Mesendoderm (in vitro differentiated cells): ENCODE measurements at regions not wholly inside any gene's neighbourhood (a gene's known extent, or its start where the extent isn't known, plus 50 kb on each side); places are given as distances from the start of the nearest gene placed in this dataset.
A peak's percentile ranks its signal among the peaks of the same experiment; 100 is the strongest.

Source experiments
- DNase-seq: peaks from one replicate; pipeline ENCODE4 v3.0.0; 2013
- H2AK5ac ChIP-seq: 2 replicates; pipeline ENCODE4 v1.6.1; 2013; ENCODE audit warnings: low read length, inconsistent platforms
- H2BK120ac ChIP-seq: 2 replicates; pipeline ENCODE4 v1.6.1; 2013; ENCODE audit warnings: low read depth, mild to moderate bottlenecking, low read length, moderate library complexity, mixed read lengths
- H2BK15ac ChIP-seq: replicated peaks from 2 replicates; pipeline ENCODE4 v1.6.1; 2013; ENCODE audit warnings: low read depth, mild to moderate bottlenecking, moderate library complexity
- H2BK5ac ChIP-seq: 2 replicates; pipeline ENCODE4 v1.6.1; 2013; ENCODE audit warnings: low read length, inconsistent platforms
- H3K18ac ChIP-seq: 2 replicates; pipeline ENCODE4 v1.6.1; 2013; ENCODE audit warnings: mild to moderate bottlenecking, low read length, mixed read lengths
- H3K23ac ChIP-seq: one replicate; pipeline ENCODE4 v1.6.1; 2013; ENCODE audit warnings: low read length
- H3K27ac ChIP-seq: 2 replicates; pipeline ENCODE4 v1.5.1; 2013; ENCODE audit warnings: low read depth, mild to moderate bottlenecking, inconsistent platforms, low read length, moderate library complexity
- H3K27me3 ChIP-seq: 2 replicates; pipeline ENCODE4 v1.6.1; 2013; ENCODE audit warnings: low read length, control low read depth, mild to moderate bottlenecking, inconsistent platforms; ENCODE audit not compliant: insufficient read depth, poor library complexity
- H3K36me3 ChIP-seq: 2 replicates; pipeline ENCODE4 v1.6.1; 2013; ENCODE audit warnings: low read length, inconsistent platforms; ENCODE audit not compliant: control insufficient read depth, insufficient read depth
- H3K4ac ChIP-seq: one replicate; pipeline ENCODE4 v1.6.1; 2013; ENCODE audit warnings: low read depth, mild to moderate bottlenecking, low read length, moderate library complexity
- H3K4me1 ChIP-seq: 2 replicates; pipeline ENCODE4 v1.6.1; 2013; ENCODE audit warnings: low read depth, low read length, inconsistent platforms; ENCODE audit not compliant: control insufficient read depth
- H3K4me2 ChIP-seq: 2 replicates; pipeline ENCODE4 v1.6.1; 2013; ENCODE audit warnings: low read length
- H3K4me3 ChIP-seq: 2 replicates; pipeline ENCODE4 v1.5.1; 2013; ENCODE audit warnings: mild to moderate bottlenecking, low read length
- H3K56ac ChIP-seq: one replicate; pipeline ENCODE4 v1.6.1; 2013; ENCODE audit warnings: low read length
- H3K79me1 ChIP-seq: 2 replicates; pipeline ENCODE4 v1.6.1; 2013; ENCODE audit warnings: low read length, inconsistent platforms
- H3K79me2 ChIP-seq: 2 replicates; pipeline ENCODE4 v1.6.1; 2013; ENCODE audit warnings: mild to moderate bottlenecking, low read length; ENCODE audit not compliant: control insufficient read depth, insufficient read depth
- H3K9ac ChIP-seq: 2 replicates; pipeline ENCODE4 v1.6.1; 2013; ENCODE audit warnings: low read length, inconsistent platforms
- H4K5ac ChIP-seq: one replicate; pipeline ENCODE4 v1.6.1; 2013; ENCODE audit warnings: low read length
- H4K8ac ChIP-seq: one replicate; pipeline ENCODE4 v1.6.1; 2013; ENCODE audit warnings: low read depth, mild to moderate bottlenecking, control low read depth, low read length, moderate library complexity
- WGBS: extraction: QIAGEN DNeasy Blood & Tissue Kit; methylation state at CpG from one replicate; pipeline ENCODE4 v1.1.7; 2013; ENCODE audit warnings: low lambda C conversion rate, missing lambda C conversion rate; ENCODE audit not compliant: insufficient coverage; ENCODE audit errors: extremely low coverage; 5-methylcytosine and 5-hydroxymethylcytosine counted together

- no peak overlapping the region for H3K4ac ChIP-seq
- no peaks in the 10 kb centered on the region for H3K36me3 ChIP-seq
- no peak overlapping the region for H3K9ac ChIP-seq
- no peak overlapping the region for H3K23ac ChIP-seq
- H2BK5ac ChIP-seq = no peak overlapping the region
- H3K27ac ChIP-seq = no peak overlapping the region
- no peaks in the 10 kb centered on the region for H3K27me3 ChIP-seq
- WGBS = no CpG with 5 or more reads among the region's 1 CpG
- H4K5ac ChIP-seq = no peak overlapping the region
- no peak overlapping the region for H3K18ac ChIP-seq
- H2BK15ac ChIP-seq = no peak overlapping the region
- no peaks in the 10 kb centered on the region for H3K79me1 ChIP-seq
- H3K79me2 ChIP-seq = no peaks in the 10 kb centered on the region
- no peak overlapping the region for H3K4me2 ChIP-seq
- H2BK120ac ChIP-seq = no peak overlapping the region
- H3K56ac ChIP-seq = no peak overlapping the region
- H3K4me1 ChIP-seq = no peaks in the 10 kb centered on the region
- H3K4me3 ChIP-seq = no peak overlapping the region
- H2AK5ac ChIP-seq = no peak overlapping the region
- no peak for DNase-seq
- no peak overlapping the region for H4K8ac ChIP-seq
These were observed 319.1 kb upstream of the RGMB start for GRCh38 chr5:98454407-98454806.

- Histone ChIP-seq H4K5ac (no peak overlapping the region), H3K56ac (no peak overlapping the region), H3K27me3 (no peaks in the 10 kb centered on the region), H2BK120ac (no peak overlapping the region), H3K27ac (no peak overlapping the region), H3K18ac (no peak overlapping the region), H3K4me2 (no peak overlapping the region), H3K23ac (no peak overlapping the region), H3K9ac (no peak overlapping the region), H2BK15ac (no peak overlapping the region), H3K4me1 (no peaks in the 10 kb centered on the region), H2BK5ac (no peak overlapping the region), H4K8ac (no peak overlapping the region), H3K36me3 (no peaks in the 10 kb centered on the region), H3K4ac (no peak overlapping the region), H3K79me1 (no peaks in the 10 kb centered on the region), H3K79me2 (no peaks in the 10 kb centered on the region), H3K4me3 (no peak overlapping the region), H2AK5ac (no peak overlapping the region)
- WGBS = no CpG with 5 or more reads among the region's 4 CpGs
- DNase-seq = no peak
These were observed 318.6 kb upstream of the RGMB start for GRCh38 chr5:98454904-98455303.

GRCh38 chr5:98455665-98456064, 317.8 kb upstream of the RGMB start:
- no peak overlapping the region for H3K18ac ChIP-seq
- no peak overlapping the region for H3K56ac ChIP-seq
- H4K5ac ChIP-seq = no peak overlapping the region
- H3K23ac ChIP-seq = no peak overlapping the region
- no CpG with 5 or more reads among the region's 3 CpGs for WGBS
- no peak overlapping the region for H3K4ac ChIP-seq
- DNase-seq = no peak
- H3K4me1 ChIP-seq = no peaks in the 10 kb centered on the region
- no peak overlapping the region for H3K27ac ChIP-seq
- H3K9ac ChIP-seq = no peak overlapping the region
- no peak overlapping the region for H4K8ac ChIP-seq
- no peak overlapping the region for H2BK15ac ChIP-seq
- no peak overlapping the region for H3K4me2 ChIP-seq
- no peaks in the 10 kb centered on the region for H3K79me2 ChIP-seq
- H3K36me3 ChIP-seq = no peaks in the 10 kb centered on the region
- H3K4me3 ChIP-seq = no peak overlapping the region
- no peak overlapping the region for H2BK120ac ChIP-seq
- no peak overlapping the region for H2BK5ac ChIP-seq
- no peak overlapping the region for H2AK5ac ChIP-seq
- no peaks in the 10 kb centered on the region for H3K79me1 ChIP-seq
- H3K27me3 ChIP-seq = no peaks in the 10 kb centered on the region

- Histone ChIP-seq H3K4me1 (no peaks in the 10 kb centered on the region), H4K5ac (no peak overlapping the region), H2BK120ac (no peak overlapping the region), H2AK5ac (no peak overlapping the region), H3K4me3 (no peak overlapping the region), H4K8ac (no peak overlapping the region), H3K4me2 (no peak overlapping the region), H3K27ac (no peak overlapping the region), H2BK5ac (no peak overlapping the region), H3K79me2 (no peaks in the 10 kb centered on the region), H3K18ac (no peak overlapping the region), H2BK15ac (no peak overlapping the region), H3K56ac (no peak overlapping the region), H3K4ac (no peak overlapping the region), H3K9ac (no peak overlapping the region), H3K27me3 (no peaks in the 10 kb centered on the region), H3K36me3 (no peaks in the 10 kb centered on the region), H3K79me1 (no peaks in the 10 kb centered on the region), H3K23ac (no peak overlapping the region)
- WGBS = no CpG with 5 or more reads among the region's 2 CpGs
- DNase-seq = peak; percentile 18
These were observed 315.5 kb upstream of the RGMB start for GRCh38 chr5:98458004-98458403.

- no peak for DNase-seq
- Histone ChIP-seq H2AK5ac (no peak overlapping the region), H3K9ac (no peak overlapping the region), H3K4me1 (no peaks in the 10 kb centered on the region), H3K56ac (no peak overlapping the region), H3K4me3 (no peak overlapping the region), H4K5ac (no peak overlapping the region), H3K79me2 (no peaks in the 10 kb centered on the region), H3K27me3 (no peaks in the 10 kb centered on the region), H2BK120ac (no peak overlapping the region), H3K23ac (no peak overlapping the region), H2BK5ac (no peak overlapping the region), H3K79me1 (no peaks in the 10 kb centered on the region), H3K36me3 (no peaks in the 10 kb centered on the region), H4K8ac (no peak overlapping the region), H2BK15ac (no peak overlapping the region), H3K4me2 (no peak overlapping the region), H3K27ac (no peak overlapping the region), H3K4ac (no peak overlapping the region), H3K18ac (no peak overlapping the region)
These were observed 314.7 kb upstream of the RGMB start for GRCh38 chr5:98458726-98459125.

- WGBS = no CpG with 5 or more reads among the region's 1 CpG
- no peak for DNase-seq
- H4K5ac ChIP-seq = no peak overlapping the region
These were observed 312.9 kb upstream of the RGMB start for GRCh38 chr5:98460536-98460935.

More at GRCh38 chr5:98460536-98460935, 312.9 kb upstream of the RGMB start:
- no peak overlapping the region for H4K8ac ChIP-seq
- no peak overlapping the region for H3K9ac ChIP-seq
- no peak overlapping the region for H2AK5ac ChIP-seq
- no peaks in the 10 kb centered on the region for H3K79me2 ChIP-seq
- no peaks in the 10 kb centered on the region for H3K4me1 ChIP-seq
- H3K27me3 ChIP-seq = no peaks in the 10 kb centered on the region
- no peak overlapping the region for H3K4me2 ChIP-seq
- H3K56ac ChIP-seq = no peak overlapping the region
- H3K4me3 ChIP-seq = no peak overlapping the region
- no peak overlapping the region for H2BK15ac ChIP-seq
- no peak overlapping the region for H3K4ac ChIP-seq
- no peak overlapping the region for H2BK5ac ChIP-seq
- no peaks in the 10 kb centered on the region for H3K79me1 ChIP-seq
- no peak overlapping the region for H3K18ac ChIP-seq
- H3K36me3 ChIP-seq = no peaks in the 10 kb centered on the region
- no peak overlapping the region for H3K27ac ChIP-seq
- no peak overlapping the region for H2BK120ac ChIP-seq
- no peak overlapping the region for H3K23ac ChIP-seq
